AG04449 (cell line): ENCODE measurements at regions not wholly inside any gene's neighbourhood (a gene's known extent, or its start where the extent isn't known, plus 50 kb on each side); places are given as distances from the start of the nearest gene placed in this dataset.

Experiments
- CTCF ChIA-PET: fragments of 350-600 bp; formaldehyde crosslinking; extraction: SDS; loops from one replicate; lab custom pipeline; 2021; ENCODE audit warnings: antibody characterized with exemption; lab: Yijun Ruan, JAX
- POLR2A ChIA-PET: fragments of 400-600, 350-600 bp; formaldehyde crosslinking; extraction: SDS; loops from one replicate; lab custom pipeline; 2020; ENCODE audit warnings: antibody characterized with exemption, inconsistent platforms; lab: Yijun Ruan, JAX
- DNase-seq: peaks from one replicate; pipeline ENCODE4 v3.0.0-alpha.2; 2010; ENCODE audit warnings: low read depth, low spot score
- H3K4me3 ChIP-seq: 2 replicates; pipeline ENCODE4 v1.5.1; 2011; ENCODE audit warnings: low read depth, mild to moderate bottlenecking, control low read depth, low read length
- TF ChIP-seq, protein P1 (sequence below): IDR thresholded peaks from one replicate; pipeline ENCODE4 v1.5.1; 2011; ENCODE audit warnings: mild to moderate bottlenecking, moderate library complexity, low read length, control low read depth, inconsistent platforms; ENCODE audit not compliant: insufficient read depth; ENCODE audit errors: missing control alignments

DNA sequence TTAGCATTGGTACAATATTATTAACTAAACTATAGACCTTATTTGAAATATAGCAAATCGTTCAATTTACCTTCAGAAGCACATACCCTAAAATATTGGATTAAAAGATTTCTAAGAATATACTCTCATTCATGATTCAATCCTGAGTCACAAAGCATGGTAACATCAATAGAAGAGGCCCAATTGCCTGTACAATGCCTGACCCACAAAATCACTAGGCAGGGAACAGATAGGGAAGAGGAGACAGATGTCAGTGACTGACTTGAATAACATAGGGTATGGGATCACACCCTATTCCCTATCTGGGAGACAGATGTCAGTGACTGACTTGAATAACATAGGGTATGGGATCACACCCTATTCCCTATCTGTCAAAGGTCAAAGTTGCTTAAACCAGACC, 611.6 kb upstream of the VRK2 start:
- H3K4me3 ChIP-seq = no peak overlapping the region
- CTCF ChIA-PET = no interaction called here
- no peak for DNase-seq
- TF ChIP-seq, protein P1, sequence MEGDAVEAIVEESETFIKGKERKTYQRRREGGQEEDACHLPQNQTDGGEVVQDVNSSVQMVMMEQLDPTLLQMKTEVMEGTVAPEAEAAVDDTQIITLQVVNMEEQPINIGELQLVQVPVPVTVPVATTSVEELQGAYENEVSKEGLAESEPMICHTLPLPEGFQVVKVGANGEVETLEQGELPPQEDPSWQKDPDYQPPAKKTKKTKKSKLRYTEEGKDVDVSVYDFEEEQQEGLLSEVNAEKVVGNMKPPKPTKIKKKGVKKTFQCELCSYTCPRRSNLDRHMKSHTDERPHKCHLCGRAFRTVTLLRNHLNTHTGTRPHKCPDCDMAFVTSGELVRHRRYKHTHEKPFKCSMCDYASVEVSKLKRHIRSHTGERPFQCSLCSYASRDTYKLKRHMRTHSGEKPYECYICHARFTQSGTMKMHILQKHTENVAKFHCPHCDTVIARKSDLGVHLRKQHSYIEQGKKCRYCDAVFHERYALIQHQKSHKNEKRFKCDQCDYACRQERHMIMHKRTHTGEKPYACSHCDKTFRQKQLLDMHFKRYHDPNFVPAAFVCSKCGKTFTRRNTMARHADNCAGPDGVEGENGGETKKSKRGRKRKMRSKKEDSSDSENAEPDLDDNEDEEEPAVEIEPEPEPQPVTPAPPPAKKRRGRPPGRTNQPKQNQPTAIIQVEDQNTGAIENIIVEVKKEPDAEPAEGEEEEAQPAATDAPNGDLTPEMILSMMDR = no peak
- POLR2A ChIA-PET = no interaction called here

DNA sequence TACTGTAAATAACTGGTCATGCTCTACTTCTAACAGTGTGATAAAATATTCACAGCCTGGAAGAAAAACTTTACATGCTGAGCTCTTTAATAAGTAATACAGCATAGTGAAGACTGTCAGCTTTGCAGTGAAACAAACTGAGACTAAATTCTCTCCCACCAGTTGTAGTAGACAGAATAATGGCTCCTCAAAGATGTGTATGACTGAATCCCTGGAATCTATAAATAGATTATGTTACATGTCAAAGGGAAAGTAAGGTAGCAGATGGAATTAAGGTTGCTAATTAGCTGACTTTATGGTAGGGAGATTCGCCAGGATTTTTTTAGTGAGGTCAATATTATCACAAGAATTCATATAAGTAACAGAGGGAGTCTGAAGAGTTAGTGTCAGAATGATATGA, 609.5 kb upstream of the VRK2 start:
- CTCF ChIA-PET = no interaction called here
- H3K4me3 ChIP-seq = no peak overlapping the region
- DNase-seq = no peak
- TF ChIP-seq, protein P1 = no peak
- POLR2A ChIA-PET = no interaction called here

DNA sequence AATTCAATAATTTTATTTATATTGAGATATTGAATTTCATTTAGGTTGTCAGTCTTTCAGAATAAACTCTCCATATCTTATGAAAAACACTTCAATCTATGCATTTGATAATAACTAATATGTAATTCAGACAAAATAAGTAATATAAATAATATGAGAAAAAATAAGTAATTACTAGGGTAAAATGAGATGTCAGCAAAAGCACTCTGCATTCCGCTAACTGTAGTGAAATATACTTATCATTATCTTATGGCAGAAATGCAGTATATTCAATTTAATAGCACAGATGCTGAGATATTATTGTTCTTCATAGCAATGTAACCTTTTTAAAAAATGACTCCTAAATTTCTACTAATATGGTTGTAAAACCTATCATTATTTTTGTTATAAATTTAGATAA, 606.2 kb upstream of the VRK2 start:
- CTCF ChIA-PET = no interaction called here
- DNase-seq = no peak
- no peak overlapping the region for H3K4me3 ChIP-seq
- TF ChIP-seq, protein P1 = no peak
- POLR2A ChIA-PET = no interaction called here

DNA sequence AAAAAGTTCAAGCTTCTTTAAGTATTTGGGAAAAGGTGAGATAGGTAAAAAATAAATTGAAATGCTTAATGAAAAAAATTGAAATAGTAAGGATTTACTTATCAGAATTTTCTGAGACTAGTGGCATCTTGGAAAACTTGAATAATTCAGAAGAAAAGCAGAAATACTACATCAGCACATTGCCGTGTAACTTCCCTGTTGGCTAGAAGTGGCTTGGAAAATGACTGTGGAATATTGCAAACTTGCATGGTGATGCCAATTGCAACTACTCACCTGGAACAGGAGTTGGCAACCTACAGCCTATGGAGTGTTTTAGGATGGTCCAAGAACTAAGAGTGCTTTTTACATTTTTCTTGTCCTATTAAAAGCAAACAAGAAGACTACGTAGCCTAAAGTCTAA, 603.5 kb upstream of the VRK2 start:
- no peak overlapping the region for H3K4me3 ChIP-seq
- TF ChIP-seq, protein P1 = no peak
- POLR2A ChIA-PET = no interaction called here
- no peak for DNase-seq
- CTCF ChIA-PET = no interaction called here

DNA sequence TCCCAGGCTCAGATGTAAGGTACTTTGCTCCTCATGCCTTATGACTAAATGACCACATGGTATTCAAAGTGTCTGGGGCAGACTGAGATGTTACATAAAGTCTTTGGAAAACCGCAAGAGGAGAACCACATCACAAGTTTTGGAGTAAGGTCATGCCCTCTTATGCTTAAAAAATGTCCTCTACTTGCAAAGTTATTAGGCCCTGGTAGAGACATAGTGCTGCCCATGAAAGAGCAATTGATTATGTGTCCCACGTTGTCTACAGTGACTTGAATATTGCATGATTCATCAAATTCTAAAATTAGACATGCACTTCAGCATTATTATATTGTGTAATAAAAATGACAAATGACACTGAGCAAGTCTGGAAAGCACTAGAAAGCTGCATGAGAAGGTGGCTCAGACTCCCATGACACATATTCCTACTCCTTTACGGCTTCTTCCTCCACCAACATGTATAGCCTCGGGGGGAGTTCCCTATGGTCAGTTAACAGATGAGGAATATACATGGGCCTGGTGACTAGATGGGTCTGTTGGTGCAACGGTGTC, 602.6 kb upstream of the VRK2 start:
- DNase-seq = peak; percentile 2
- TF ChIP-seq, protein P1 = no peak
- H3K4me3 ChIP-seq = no peak overlapping the region
- ChIA-PET POLR2A (no interaction called here), CTCF (no interaction called here)

DNA sequence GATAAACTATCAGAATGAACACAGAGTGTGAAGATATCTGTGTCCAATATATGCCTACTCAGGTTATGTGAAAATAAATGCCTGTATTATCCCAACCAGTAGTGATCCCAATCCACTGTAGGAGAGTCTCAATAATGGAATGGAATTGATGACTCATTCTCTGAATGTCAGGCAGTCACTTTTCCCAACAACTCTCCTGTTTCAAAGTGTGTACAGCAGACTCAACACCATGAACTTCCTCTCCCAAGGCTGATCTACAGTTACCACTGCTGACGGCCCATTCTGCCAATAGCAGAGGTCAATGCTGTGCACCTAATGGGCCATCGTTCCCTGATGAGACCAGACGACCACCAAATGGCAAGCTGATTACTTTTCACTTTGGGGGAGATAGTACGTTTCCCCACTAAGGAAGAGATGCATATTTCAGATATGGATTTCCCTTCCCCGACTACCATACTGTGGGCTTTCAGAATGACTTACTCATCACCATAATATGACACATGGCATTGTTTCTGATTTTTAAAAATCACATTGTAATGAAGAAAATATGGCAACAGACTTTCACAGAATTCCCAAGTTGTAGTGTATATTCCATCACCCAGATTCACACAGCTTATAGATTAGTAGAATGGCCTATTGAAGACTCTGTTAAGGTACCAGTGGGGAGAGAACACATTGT, 601.7 kb upstream of the VRK2 start:
- TF ChIP-seq, protein P1 = no peak
- CTCF ChIA-PET = no interaction called here
- no peak for DNase-seq
- H3K4me3 ChIP-seq = no peak overlapping the region
- POLR2A ChIA-PET = no interaction called here
